GM23338 (cell line): ENCODE measurements at regions not wholly inside any gene's neighbourhood (a gene's known extent, or its start where the extent isn't known, plus 50 kb on each side); places are given as distances from the start of the nearest gene placed in this dataset.

ENCODE experiments used
- CREB1 ChIP-seq: fragments of 250-450 bp; sonication (Bioruptor Pico); IDR thresholded peaks from 2 replicates; pipeline ENCODE4 v1.5.0; 2020; ENCODE audit warnings: low read depth, mild to moderate bottlenecking, moderate library complexity
- EZH2 ChIP-seq: fragments of 200-600 bp; sonication (generic); IDR thresholded peaks from one replicate; pipeline ENCODE4 v1.8.0; 2017; ENCODE audit warnings: antibody characterized with exemption, mild to moderate bottlenecking, low read depth; ENCODE audit not compliant: unreplicated experiment
- EZH2phosphoT487 ChIP-seq: fragments of 200-600 bp; sonication (generic); IDR thresholded peaks from one replicate; pipeline ENCODE4 v1.8.1; 2018; ENCODE audit warnings: antibody characterized with exemption; ENCODE audit not compliant: unreplicated experiment
- TF ChIP-seq, protein P1 (sequence below), 2 experiments: fragments of 200-600 bp in 1 of 2; sonication (generic) in 1 of 2; conservative IDR thresholded peaks; 2 replicates each; pipeline versions ENCODE4 v1.5.1 to v1.6.1; 2016 to 2017; ENCODE audit warnings: antibody characterized with exemption in 2 of 2, low read depth in 2 of 2, mild to moderate bottlenecking in 2 of 2, moderate library complexity in 1 of 2

GRCh38 chr12:60535363-60535762 lies 939.5 kb downstream of the SLC16A7 start:
- TF ChIP-seq, protein P1, sequence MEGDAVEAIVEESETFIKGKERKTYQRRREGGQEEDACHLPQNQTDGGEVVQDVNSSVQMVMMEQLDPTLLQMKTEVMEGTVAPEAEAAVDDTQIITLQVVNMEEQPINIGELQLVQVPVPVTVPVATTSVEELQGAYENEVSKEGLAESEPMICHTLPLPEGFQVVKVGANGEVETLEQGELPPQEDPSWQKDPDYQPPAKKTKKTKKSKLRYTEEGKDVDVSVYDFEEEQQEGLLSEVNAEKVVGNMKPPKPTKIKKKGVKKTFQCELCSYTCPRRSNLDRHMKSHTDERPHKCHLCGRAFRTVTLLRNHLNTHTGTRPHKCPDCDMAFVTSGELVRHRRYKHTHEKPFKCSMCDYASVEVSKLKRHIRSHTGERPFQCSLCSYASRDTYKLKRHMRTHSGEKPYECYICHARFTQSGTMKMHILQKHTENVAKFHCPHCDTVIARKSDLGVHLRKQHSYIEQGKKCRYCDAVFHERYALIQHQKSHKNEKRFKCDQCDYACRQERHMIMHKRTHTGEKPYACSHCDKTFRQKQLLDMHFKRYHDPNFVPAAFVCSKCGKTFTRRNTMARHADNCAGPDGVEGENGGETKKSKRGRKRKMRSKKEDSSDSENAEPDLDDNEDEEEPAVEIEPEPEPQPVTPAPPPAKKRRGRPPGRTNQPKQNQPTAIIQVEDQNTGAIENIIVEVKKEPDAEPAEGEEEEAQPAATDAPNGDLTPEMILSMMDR (conservative IDR thresholded peaks at IDR 0.05; ENCODE audit: low read depth in 2 of 2), result no peak
- TF ChIP-seq CREB1 (CRISPR knock-in tag) (no peak), EZH2phosphoT487 (no peak), EZH2 (no peak)
